Hepatocyte (in vitro differentiated cells): ENCODE measurements at regions not wholly inside any gene's neighbourhood (a gene's known extent, or its start where the extent isn't known, plus 50 kb on each side); places are given as distances from the start of the nearest gene placed in this dataset.

Experiments used
- DNase-seq: peaks from one replicate; pipeline ENCODE4 v3.0.0-alpha.2; 2016; ENCODE audit warnings: low spot score
- H2AFZ ChIP-seq: fragments of 200-600 bp; sonication (generic); 2 replicates; pipeline ENCODE4 v1.6.0; 2016; ENCODE audit warnings: antibody characterized with exemption, mild to moderate bottlenecking
- H3K27ac ChIP-seq: fragments of 200-600 bp; sonication (generic); 2 replicates; pipeline ENCODE4 v1.5.1; 2016; ENCODE audit warnings: mild to moderate bottlenecking
- H3K27me3 ChIP-seq: fragments of 200-600 bp; sonication (generic); 2 replicates; pipeline ENCODE4 v1.6.1; 2016
- H3K36me3 ChIP-seq: fragments of 200-600 bp; sonication (generic); replicated peaks from 2 replicates; pipeline ENCODE4 v1.5.1; 2016; ENCODE audit warnings: low read depth; ENCODE audit not compliant: insufficient read depth
- H3K4me1 ChIP-seq: fragments of 200-600 bp; sonication (generic); 2 replicates; pipeline ENCODE4 v1.5.1; 2016; ENCODE audit warnings: mild to moderate bottlenecking, moderate library complexity; ENCODE audit not compliant: insufficient read depth
- H3K4me2 ChIP-seq: fragments of 200-600 bp; sonication (generic); 2 replicates; pipeline ENCODE4 v1.6.0; 2016
- H3K4me3 ChIP-seq: fragments of 200-600 bp; sonication (generic); 2 replicates; pipeline ENCODE4 v1.5.1; 2016; ENCODE audit warnings: mild to moderate bottlenecking
- H3K79me2 ChIP-seq: fragments of 200-600 bp; sonication (generic); 2 replicates; pipeline ENCODE4 v1.6.0; 2017; ENCODE audit warnings: mild to moderate bottlenecking
- H3K9me2 ChIP-seq: fragments of 200-600 bp; sonication (generic); replicated peaks from 2 replicates; pipeline ENCODE4 v1.6.0; 2017; ENCODE audit warnings: mild to moderate bottlenecking; ENCODE audit not compliant: insufficient read depth
- H3K9me3 ChIP-seq: fragments of 200-600 bp; sonication (generic); 2 replicates; pipeline ENCODE4 v1.5.1; 2016; ENCODE audit warnings: low read depth, mild to moderate bottlenecking
- H4K20me1 ChIP-seq: fragments of 200-600 bp; sonication (generic); 2 replicates; pipeline ENCODE4 v1.6.0; 2016; ENCODE audit warnings: mild to moderate bottlenecking; ENCODE audit not compliant: insufficient read depth, poor library complexity, severe bottlenecking
- EZH2 ChIP-seq: fragments of 200-600 bp; sonication (generic); IDR thresholded peaks from 2 replicates; pipeline ENCODE4 v1.6.1; 2016; ENCODE audit warnings: antibody characterized with exemption, mild to moderate bottlenecking, borderline replicate concordance
- EZH2phosphoT487 ChIP-seq: fragments of 200-600 bp; sonication (generic); IDR thresholded peaks from one replicate; pipeline ENCODE4 v1.6.1; 2018; ENCODE audit warnings: antibody characterized with exemption, mild to moderate bottlenecking, low read depth, moderate library complexity; ENCODE audit not compliant: unreplicated experiment, severe bottlenecking
- WGBS: methylation state at CpG from one replicate; pipeline ENCODE4 v1.1.6; 2016; ENCODE audit warnings: low lambda C conversion rate; ENCODE audit errors: missing lambda C conversion rate; 5-methylcytosine and 5-hydroxymethylcytosine counted together
- TF ChIP-seq, protein P1 (sequence below): fragments of 200-600 bp; sonication (generic); IDR thresholded peaks from 2 replicates; pipeline ENCODE4 v1.5.1; 2016; ENCODE audit warnings: antibody characterized with exemption, mild to moderate bottlenecking; ENCODE audit not compliant: poor library complexity

- TF ChIP-seq EZH2phosphoT487 (no peak), EZH2 (no peak)
- TF ChIP-seq, protein P1, sequence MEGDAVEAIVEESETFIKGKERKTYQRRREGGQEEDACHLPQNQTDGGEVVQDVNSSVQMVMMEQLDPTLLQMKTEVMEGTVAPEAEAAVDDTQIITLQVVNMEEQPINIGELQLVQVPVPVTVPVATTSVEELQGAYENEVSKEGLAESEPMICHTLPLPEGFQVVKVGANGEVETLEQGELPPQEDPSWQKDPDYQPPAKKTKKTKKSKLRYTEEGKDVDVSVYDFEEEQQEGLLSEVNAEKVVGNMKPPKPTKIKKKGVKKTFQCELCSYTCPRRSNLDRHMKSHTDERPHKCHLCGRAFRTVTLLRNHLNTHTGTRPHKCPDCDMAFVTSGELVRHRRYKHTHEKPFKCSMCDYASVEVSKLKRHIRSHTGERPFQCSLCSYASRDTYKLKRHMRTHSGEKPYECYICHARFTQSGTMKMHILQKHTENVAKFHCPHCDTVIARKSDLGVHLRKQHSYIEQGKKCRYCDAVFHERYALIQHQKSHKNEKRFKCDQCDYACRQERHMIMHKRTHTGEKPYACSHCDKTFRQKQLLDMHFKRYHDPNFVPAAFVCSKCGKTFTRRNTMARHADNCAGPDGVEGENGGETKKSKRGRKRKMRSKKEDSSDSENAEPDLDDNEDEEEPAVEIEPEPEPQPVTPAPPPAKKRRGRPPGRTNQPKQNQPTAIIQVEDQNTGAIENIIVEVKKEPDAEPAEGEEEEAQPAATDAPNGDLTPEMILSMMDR: no peak
- no peaks in the 10 kb centered on the region for H4K20me1 ChIP-seq
Observed at GRCh38 chr1:200496937-200497336, 87.1 kb upstream of the ZNF281 start.

DNA sequence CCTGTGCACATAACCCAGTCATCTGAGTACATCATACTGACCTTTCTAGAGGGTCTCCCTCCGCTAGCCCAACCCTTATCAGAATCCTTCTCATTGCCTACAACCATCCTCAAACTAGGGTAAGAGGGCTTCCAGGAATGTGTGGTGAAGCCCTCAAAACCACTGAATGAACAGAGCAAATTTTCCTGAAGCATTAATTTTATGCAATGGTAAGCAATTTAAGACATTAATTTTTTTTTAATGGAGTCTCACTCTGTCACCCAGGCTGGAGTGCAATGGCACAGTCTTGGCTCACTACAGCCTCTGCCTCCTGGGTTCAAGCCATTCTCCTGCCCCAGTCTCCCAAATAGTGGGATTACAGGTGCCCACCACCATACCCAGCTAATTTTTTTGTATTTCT lies 86.1 kb upstream of the ZNF281 start:
- no peak overlapping the region for H3K27ac ChIP-seq
- no peaks in the 10 kb centered on the region for H4K20me1 ChIP-seq
- no peak overlapping the region for H2AFZ ChIP-seq
- no peaks in the 10 kb centered on the region for H3K9me2 ChIP-seq
- H3K4me3 ChIP-seq: no peak overlapping the region
- H3K27me3 ChIP-seq: no peaks in the 10 kb centered on the region
- no peaks in the 10 kb centered on the region for H3K4me1 ChIP-seq
- no peaks in the 10 kb centered on the region for H3K36me3 ChIP-seq
- H3K79me2 ChIP-seq: no peaks in the 10 kb centered on the region
- no peaks in the 10 kb centered on the region for H3K9me3 ChIP-seq
- no peak overlapping the region for H3K4me2 ChIP-seq
- no peak for DNase-seq
- WGBS: 93% methylated on average over 1 of the region's 1 CpG
- TF ChIP-seq, protein P1: no peak
- TF ChIP-seq EZH2phosphoT487: no peak

More at GRCh38 chr1:200496937-200497336, 87.1 kb upstream of the ZNF281 start:
- H3K4me3 ChIP-seq: no peak overlapping the region
- H3K79me2 ChIP-seq: no peaks in the 10 kb centered on the region
- H3K36me3 ChIP-seq: no peaks in the 10 kb centered on the region
- no peaks in the 10 kb centered on the region for H3K27me3 ChIP-seq
- H3K4me2 ChIP-seq: no peak overlapping the region
- WGBS: 93% methylated on average over 2 of the region's 2 CpGs
- H2AFZ ChIP-seq: no peak overlapping the region
- no peaks in the 10 kb centered on the region for H3K9me2 ChIP-seq
- H3K9me3 ChIP-seq: no peaks in the 10 kb centered on the region
- H3K4me1 ChIP-seq: no peaks in the 10 kb centered on the region
- no peak for DNase-seq
- H3K27ac ChIP-seq: no peak overlapping the region

- TF ChIP-seq EZH2phosphoT487 (no peak), EZH2 (no peak)
- TF ChIP-seq, protein P1: no peak
- Histone ChIP-seq H3K27ac (no peak overlapping the region), H3K4me3 (no peak overlapping the region), H3K9me3 (no peaks in the 10 kb centered on the region), H3K9me2 (no peaks in the 10 kb centered on the region), H4K20me1 (no peaks in the 10 kb centered on the region), H3K79me2 (no peaks in the 10 kb centered on the region), H3K4me1 (peaks cover 2% of the 10 kb centered on the region), H3K4me2 (no peak overlapping the region), H2AFZ (no peak overlapping the region), H3K36me3 (no peaks in the 10 kb centered on the region), H3K27me3 (no peaks in the 10 kb centered on the region)
- WGBS: 53% methylated on average over 4 of the region's 4 CpGs
- no peak for DNase-seq
Observed at GRCh38 chr1:200493344-200493743, 83.5 kb upstream of the ZNF281 start.

GRCh38 chr1:200491103-200491502 lies 81.3 kb upstream of the ZNF281 start:
- Histone ChIP-seq H3K27me3 (no peaks in the 10 kb centered on the region), H3K9me3 (no peaks in the 10 kb centered on the region), H3K27ac (no peak overlapping the region), H3K4me1 (peaks cover 3% of the 10 kb centered on the region), H3K79me2 (no peaks in the 10 kb centered on the region), H3K4me2 (no peak overlapping the region), H2AFZ (no peak overlapping the region), H3K9me2 (no peaks in the 10 kb centered on the region), H4K20me1 (no peaks in the 10 kb centered on the region), H3K4me3 (no peak overlapping the region), H3K36me3 (no peaks in the 10 kb centered on the region)
- 49% methylated on average over 2 of the region's 2 CpGs for WGBS
- TF ChIP-seq EZH2 (no peak), EZH2phosphoT487 (no peak)
- TF ChIP-seq, protein P1: no peak
- DNase-seq: no peak
